GM19025 (cell line): ENCODE measurements at regions not wholly inside any gene's neighbourhood (a gene's known extent, or its start where the extent isn't known, plus 50 kb on each side); places are given as distances from the start of the nearest gene placed in this dataset.
"Not testable (repeated sequence)": the region's sequence is repeated elsewhere in the genome, so short reads cannot be mapped to it uniquely, and the experiment has no call there.

Source experiments
- ATAC-seq: cut with Tn5 transposase; IDR thresholded peaks from one replicate; pipeline ENCODE4 v1.9.1; 2021; ENCODE audit warnings: mild to moderate bottlenecking, low read depth, moderate library complexity; ENCODE audit not compliant: unreplicated experiment

DNA sequence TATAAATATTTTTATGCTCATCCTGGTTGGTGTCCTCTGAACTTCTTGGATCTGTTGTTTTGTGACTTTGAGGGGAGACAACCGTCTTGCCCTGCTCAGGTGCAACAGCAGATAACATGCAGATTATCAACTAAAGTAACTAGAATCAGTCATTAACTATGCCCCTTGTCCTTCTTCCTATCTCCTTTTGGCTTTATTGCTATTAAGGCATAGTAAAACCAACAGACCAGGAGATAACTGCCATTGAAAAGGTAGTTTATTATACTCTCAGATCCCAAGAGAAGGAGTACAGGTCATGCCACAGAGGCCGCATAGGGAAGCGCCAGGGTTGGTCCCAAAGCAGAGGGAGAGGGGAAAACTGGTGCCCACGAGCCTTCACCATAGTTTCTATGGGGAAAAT, 418.2 kb downstream of the GJA1 start:
- no peak for ATAC-seq

DNA sequence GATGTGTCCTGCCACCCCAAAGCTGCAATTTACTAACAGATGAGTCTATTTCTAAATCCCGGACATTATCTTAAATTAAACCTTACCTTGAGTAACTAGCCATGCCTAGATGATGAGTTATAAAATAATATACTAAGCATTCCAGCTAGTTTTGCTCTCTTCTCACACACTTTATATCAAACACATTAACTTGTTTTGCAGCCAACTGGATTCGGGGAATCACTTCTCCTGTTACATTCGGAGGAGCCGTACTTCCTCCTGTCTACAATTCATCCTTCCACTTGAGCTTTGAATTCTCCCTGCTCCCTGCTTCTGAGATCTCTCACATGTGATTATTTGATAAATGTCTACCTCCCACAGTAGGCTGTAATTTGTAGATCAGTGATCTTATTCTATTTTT, 420.1 kb downstream of the GJA1 start:
- ATAC-seq = no peak

DNA sequence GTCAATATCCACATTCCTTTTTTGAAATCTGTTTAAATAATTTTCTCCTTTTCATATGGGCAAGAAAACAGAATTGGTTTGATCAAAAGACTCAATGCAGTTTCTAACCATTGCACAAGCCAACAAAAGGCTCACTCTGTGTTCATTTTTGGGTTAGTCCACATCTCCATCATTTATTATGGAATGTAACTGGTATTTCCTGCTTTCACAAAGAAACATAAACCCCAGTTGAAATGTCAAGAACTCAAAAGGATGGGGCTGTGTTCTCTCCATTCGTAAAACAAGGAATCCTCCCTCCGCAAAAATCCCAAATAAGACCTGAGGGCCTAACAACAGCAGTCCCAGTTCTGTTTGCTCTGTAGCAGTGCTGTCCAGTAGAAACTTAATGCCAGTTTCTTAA, 420.9 kb downstream of the GJA1 start:
- no peak for ATAC-seq

DNA sequence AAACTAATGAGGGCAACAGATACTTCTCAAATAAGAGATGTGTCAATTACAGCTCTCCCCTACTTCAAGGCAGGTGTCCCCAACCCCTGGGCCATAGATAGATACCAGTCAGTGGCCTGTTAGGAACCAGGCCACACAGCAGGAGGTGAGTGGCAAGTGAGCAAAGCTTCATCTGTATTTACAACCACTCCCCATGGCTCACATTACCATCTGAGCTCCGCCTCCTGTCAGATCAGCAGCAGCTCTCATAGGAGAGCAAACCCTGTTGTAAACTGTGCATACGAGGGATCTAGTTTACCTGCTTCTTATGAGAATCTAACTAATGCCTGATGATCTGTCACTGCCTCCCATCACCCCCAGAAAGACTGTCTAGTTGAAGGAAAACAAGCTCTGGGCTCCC, 422.1 kb downstream of the GJA1 start:
- ATAC-seq = no peak

DNA sequence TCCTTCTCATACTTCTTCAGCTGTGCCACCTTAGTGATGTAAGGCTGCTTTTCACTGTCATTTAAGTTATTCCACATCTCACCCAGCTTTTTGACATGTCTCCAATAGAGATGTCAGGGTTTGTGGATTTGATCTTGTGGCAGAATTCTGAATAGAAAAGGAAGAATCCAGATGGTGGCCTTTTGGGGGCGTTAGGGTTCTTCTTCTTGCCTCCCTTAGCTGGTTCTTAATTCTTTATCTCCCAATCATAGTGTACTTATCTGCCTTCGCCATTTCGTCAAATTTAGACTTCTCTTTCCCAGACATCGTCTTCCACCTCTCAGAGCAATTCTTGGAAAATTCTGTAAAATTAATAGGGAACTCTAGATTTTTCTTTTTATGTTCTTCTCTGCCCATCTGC, 422.9 kb downstream of the GJA1 start:
- no peak for ATAC-seq

DNA sequence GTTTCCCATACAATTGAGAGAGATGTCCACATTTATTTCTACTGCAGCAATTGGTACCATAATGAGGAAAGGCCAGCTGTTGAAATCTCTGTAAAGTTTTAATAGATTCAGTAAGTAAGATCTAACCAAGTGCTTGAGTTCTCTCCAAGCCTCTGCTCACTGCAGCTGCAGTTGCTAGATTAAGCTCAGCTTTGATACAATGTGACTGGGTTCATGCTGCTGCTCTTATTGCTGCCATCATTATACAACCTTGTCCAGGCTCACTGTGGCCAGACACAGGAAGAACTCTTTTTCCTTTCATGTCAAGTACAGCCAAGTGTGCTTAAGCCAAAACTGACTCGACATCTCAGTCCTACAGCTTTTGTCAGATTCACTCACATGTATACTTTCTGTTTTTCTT, 423.5 kb downstream of the GJA1 start:
- no peak for ATAC-seq

DNA sequence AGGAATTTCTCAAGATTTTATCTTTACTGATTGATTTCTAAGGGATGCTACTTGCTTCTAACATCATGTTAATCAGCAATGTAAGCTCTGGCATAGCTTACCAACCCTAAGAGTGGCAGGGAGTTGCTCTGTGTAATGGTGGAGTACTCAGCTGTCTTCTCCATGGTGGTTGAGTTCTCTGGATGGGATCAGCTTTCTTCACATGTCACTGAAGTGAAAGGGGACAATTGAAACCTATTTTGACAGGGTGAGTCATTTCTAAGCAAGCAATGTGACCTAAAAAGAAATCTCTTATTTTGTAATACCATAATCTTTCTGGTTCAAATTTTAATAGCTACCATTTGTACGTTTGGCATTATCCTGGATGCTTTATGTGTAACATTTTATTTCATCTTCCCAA, 430.4 kb downstream of the GJA1 start:
- no peak for ATAC-seq

DNA sequence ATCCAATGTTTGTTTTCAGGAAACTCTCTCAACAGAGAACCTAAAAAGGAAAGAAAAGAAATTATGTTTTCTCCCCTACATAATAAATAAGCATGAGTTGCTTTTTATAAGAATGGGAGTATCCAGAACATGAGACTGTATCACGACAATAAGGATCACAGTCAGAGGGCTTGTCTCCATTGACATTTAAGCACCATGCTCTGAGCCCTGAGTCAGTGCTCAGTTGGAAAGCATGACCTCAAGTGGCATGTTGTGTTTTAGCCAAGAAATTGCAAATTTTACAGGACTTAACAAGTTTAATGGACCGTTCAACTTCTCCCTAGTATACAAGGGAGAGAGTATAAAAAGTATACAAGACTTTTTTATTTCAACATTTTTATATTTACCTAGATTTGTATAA, 431.6 kb downstream of the GJA1 start:
- no peak for ATAC-seq

DNA sequence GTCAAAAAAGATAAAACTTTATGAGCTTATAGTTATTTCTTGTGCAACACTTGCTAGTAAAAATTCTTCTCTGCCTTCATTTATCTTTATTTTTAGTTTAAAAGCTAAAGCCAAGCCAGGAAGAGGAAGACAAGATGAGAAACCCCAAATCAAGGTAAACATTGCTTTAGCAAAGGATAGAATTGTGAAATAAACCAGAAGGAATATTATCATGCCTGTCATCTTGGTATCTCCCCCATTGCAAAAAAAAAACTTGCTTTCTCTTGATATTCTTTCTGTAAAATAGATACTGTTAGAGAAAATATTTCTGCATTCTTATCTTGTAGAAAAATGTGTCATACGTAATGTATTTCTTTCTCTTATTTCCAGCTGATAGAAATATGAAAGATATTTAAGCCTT, 432.8 kb downstream of the GJA1 start:
- no peak for ATAC-seq

DNA sequence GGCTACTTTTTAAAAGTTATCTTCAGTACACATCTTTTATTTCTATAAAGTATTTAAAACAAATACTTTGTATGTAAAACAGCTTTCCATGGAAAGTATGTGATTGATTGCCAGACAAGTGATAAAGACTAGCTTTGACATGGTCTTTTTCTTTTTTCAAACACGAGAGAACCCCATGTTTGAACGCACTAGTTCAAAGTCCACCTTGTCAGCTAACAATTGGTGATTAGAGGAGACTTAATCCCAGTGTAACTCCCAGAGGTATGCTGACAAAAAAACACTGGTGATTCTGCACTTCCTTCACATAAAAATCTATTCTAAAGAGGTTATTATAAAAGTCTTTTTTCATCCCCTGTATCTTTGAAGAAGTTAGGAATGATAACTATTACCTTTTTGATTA, 438.1 kb downstream of the GJA1 start:
- ATAC-seq = no peak

DNA sequence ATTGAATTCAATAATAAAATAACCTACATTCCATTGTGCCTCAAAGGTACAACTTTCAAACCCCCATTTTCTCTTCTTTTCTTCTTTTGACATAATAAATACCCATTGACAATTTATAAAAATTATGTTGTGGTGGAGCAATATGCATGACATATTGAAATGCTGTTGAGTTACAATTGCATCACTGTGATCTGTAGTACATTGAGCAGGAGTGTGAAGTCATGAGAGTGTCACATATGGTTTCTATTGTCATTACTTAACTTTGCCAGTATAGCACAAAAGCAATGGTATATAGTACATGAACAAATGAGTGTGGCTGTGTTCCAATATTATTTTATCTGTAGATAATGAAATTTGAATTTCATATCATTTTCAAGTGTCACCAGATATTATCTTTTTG, 441.3 kb downstream of the GJA1 start:
- no peak for ATAC-seq

DNA sequence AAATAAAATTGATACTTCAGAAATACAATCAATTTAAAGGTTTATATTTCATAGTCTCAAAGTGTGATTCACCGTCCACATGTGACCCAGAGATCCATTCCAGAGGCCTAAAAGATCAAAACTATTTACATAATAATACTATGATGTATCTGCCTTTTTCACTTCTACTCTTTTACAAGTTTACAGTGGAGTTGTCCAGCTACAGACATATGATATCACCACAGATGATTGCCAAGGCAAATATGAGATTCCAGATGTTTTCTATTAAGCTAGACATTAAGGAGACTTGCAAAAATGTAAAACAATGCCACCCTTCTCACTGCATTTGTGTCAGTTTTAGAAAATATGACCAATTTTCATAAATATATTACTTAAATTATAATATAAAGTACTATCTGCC, 443.7 kb downstream of the GJA1 start:
- no peak for ATAC-seq

DNA sequence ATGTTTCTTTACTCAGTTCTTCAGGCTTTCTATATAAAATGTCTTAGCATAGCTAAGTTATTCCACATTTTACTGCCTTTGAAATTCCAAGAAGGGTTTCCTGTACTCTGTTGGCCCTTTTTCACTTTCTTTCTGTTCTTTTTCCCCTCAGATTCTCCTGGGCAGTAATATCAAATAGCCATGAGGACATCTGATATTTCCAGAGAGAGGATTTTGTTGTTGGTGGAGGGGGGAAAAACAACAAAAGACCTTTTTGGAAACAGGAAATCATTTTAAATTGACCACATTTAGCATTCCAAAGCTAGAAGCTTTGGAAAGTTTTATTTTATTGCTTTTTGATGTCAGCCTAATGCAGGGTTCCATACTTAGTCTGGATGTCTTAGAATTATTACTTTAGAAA, 445.4 kb downstream of the GJA1 start:
- no peak for ATAC-seq

DNA sequence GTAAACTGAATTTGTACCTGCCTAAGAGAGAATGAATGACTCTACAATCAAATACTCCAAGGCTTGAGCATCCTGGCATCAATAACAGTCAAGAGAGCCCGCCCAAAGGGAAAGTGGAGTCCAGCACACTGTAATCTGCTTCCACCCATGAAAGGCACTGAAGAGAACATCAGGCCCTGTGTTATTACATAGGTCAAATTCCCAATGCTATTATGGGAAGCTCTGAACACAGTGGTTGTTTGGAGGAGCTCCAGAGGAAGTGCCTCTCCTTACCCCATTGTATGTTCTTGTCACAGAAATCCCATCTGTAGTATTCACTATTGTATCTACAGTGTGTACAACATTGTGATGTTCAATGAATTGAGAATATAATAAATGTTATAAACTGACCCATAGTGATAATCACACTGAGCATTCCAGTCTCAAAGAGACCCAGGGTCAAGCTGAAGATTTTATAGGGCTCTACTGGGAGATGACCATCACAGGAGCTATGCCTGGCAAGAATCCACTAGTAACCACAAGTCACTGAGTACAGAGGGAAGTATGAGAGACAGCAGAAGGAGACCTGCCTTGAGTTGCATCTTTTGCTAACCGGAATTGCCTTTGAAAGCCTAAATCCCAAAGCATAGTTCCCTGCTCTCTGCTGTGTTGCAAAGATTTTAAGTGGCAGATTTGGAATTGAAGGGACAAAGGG, 446.7 kb downstream of the GJA1 start:
- no peak for ATAC-seq

DNA sequence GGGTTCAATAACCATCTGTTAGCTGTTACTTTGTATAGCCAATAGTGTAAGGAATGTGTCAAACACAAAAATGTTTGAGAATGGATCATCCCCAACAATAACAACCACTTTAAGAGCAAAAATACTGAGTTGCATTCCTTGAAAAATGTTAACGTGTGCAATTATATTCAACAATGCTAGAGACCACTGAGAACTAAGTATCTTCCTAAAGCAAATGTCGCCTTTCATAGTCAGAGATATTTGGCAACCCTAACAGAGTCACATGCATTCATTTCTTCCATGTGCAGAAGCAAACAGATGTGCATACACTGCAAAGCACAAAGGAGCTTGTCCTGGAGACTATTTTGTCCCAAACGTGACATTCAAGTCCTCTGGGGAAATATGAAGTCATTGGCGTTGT, 448.6 kb downstream of the GJA1 start:
- ATAC-seq = no peak

DNA sequence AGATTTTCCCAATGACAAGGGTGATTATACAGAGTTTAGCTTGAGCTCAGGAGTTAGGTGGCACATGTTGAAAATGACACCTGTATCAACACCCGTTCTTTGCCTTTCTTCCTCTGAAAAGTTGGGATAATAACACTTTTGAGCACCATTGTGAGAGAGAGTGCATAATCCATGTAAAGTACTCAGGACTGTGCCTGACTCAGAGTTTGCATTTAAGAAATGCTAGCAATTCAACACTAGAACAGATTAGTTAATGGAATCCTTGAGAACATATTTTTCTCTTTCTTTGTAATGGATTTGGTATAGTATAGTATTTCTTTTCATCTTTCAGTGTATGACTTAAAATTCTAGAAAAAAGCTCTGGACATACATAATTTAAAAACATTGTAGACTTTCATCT, 449.2 kb downstream of the GJA1 start:
- ATAC-seq = no peak

DNA sequence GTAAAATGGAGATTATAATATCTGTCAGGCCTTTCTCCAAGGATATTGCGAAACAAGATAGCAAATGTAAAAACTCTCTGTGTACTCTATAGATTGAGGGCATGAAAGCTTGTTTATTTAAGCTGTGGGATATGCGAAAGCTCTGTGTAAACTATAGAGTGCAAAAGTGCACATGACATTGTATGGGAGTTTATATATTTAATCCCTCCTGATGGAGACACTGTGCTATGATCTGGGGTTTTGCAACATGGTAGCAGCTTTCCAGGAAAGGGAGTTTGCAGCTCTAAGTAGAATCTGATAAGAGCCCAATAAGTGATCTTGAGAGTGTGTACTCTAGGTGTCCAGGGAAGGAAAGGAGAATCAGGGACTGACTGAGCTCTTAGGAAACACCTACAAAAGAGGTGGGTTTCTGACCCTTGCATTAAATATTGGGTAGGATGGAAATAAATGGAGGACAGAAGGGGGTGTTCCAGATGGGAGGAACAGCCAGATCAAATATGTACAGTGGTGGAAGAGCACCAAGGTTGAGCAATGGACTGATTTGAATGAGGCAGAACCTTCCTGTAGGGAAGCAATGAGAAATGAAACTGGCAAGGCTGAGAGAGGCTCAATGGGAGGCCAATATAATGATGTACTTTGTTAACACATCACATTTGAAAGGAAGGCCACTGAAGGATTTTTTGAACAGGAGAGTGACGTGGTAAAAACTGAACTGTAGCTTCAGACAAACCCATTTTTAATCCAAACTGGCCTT, 450.1 kb downstream of the GJA1 start:
- no peak for ATAC-seq

DNA sequence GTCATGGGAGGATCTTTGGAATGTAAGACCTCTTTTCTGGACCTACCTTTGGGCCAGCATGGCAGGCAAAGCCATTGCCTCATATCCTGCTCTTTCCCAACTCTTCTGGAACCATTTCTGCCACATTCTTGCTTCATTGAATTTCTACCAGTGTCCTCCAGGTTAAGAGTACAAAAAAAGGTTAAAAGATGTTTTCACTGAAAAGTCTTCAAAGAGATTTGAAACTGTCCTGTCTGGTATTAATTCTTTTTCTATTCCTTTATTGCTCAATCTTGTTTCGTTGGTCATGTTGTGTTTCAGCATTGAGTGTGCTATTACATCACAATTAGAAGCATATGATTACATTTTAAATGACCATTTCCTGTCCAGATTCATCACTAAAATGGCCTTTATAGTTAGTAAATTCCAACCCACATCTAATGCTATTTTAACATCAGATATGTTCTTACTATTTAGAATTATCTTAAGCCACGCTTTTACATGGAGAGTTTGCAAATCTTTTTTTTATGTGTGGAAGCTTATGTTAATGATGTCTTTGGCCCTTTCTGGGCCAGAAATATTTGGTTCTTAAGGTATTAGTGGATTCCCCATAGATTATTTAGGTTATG, 450.9 kb downstream of the GJA1 start:
- ATAC-seq = no peak

DNA sequence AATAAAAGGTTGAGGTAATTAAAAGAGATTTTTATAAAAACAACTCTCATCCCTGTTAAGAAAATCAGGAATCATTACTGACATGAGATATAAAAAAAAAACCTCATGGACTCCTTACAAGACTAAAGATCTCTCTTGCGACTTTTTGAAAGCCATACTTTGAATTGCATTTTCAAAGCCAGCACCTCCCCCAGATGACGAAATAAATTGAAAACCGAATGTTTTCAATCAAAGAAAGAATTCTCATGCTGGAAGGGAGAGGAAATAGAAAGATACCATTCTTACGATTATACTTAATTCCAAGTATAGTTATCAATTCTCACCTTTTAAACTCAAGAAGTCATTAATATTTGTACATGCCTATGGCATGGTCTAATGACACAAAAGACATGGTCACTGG, 452.3 kb downstream of the GJA1 start:
- no peak for ATAC-seq

DNA sequence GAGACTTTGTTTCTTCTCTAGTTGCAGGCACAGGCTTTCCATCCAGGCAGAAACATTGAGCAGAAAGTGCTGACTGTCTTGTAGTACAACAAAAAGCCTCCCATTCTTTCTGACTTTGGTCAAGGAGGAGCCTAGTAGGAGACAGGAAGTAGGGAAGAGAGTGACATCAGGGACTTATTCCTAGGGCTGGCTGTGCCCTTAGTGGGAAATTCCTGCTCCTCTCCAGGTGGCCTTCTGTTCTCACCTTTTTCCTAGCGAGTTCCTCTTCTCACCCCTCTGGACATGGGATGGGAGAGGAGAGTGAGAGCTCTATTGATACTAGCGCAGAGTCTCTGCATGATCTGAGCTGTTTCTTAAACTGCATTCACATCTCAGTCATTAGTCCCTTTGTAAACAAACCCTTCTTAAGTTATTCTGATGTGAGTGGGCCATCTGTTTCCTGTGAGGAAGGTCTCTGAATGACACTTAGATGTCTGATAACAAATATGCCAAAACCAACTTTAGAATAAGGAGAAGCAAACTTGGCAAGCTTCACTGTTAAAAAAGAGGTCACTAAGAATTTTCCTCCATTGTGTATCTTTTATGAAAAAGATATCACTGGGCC, 455.0 kb downstream of the GJA1 start:
- ATAC-seq = no peak

DNA sequence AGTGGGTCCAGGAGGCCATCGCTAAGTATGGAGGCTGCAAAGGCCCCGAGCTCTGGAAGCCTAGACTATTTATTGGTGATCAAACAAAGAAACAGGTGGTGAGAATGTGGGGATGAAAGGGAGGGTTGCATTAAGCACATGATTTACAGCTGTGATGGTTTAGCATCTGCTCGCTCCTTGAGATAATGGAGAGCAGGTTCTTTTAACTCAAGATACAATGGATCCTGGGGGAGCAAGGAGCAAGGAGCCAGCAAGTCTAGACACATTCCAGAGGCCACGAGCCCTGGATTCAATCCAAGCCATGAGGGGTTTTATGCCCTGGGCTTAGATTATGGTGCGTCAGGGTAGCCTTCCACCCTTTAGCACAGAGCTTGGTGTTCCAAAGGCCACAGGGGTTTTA, 460.3 kb downstream of the GJA1 start:
- not testable (repeated sequence) for ATAC-seq

DNA sequence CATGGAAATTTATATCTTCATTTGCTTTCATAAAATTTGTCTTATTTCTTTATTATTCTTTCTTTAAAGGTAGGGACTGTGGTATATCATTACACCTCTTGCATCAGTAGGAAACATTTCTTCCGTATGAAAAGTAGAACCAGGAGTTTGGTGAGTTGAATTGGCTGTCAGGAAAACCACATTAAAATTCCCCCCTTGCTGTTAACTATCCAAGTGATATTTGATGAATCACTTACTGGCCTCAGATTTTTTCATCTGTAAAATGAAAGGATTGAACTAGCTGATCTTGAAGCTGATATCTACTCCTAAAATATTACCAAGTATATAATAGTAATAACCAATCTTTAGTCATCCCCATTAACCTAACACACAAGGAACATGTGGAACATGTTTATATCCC, 460.9 kb downstream of the GJA1 start:
- ATAC-seq = no peak
